MM.1S (cell line): ENCODE measurements at regions not wholly inside any gene's neighbourhood (a gene's known extent, or its start where the extent isn't known, plus 50 kb on each side); places are given as distances from the start of the nearest gene placed in this dataset.

Experiments
- CTCF ChIP-seq: fragments of 300-600 bp; sonication (generic); IDR thresholded peaks from 2 replicates; pipeline ENCODE4 v1.5.1; 2016; ENCODE audit warnings: antibody characterized with exemption, low read length, mixed read lengths
- EZH2 ChIP-seq: fragments of 300-600 bp; sonication (generic); optimal IDR thresholded peaks from 2 replicates; pipeline ENCODE3; 2017; ENCODE audit warnings: low read depth, mild to moderate bottlenecking, antibody characterized with exemption, low read length, mixed read lengths

GRCh38 chr5:168218746-168219145 is 72.7 kb upstream of the WWC1 start:
- TF ChIP-seq CTCF (no peak), EZH2 (no peak)
